SW480 (cell line): ENCODE measurements at regions not wholly inside any gene's neighbourhood (a gene's known extent, or its start where the extent isn't known, plus 50 kb on each side); places are given as distances from the start of the nearest gene placed in this dataset.

ENCODE experiments used
- DNase-seq: peaks from one replicate; pipeline ENCODE4 v3.0.0-alpha.2; 2016; ENCODE audit warnings: low spot score

- DNase-seq = no peak
Measured at GRCh38 chr10:78802431-78802830, 266.3 kb upstream of the ZMIZ1 start.

- DNase-seq = no peak
Measured at GRCh38 chr10:78802866-78803265, 265.9 kb upstream of the ZMIZ1 start.

- no peak for DNase-seq
Measured at GRCh38 chr10:78803710-78804109, 265.1 kb upstream of the ZMIZ1 start.

GRCh38 chr10:78804411-78805032 lies 264.2 kb upstream of the ZMIZ1 start:
- DNase-seq = no peak

GRCh38 chr10:78805176-78805575 lies 263.6 kb upstream of the ZMIZ1 start:
- DNase-seq = peak; percentile 74

GRCh38 chr10:78806681-78807221 lies 262.0 kb upstream of the ZMIZ1 start:
- no peak for DNase-seq

- DNase-seq = no peak
Measured at GRCh38 chr10:78807504-78808203, 261.1 kb upstream of the ZMIZ1 start.

- no peak for DNase-seq
Measured at GRCh38 chr10:78808286-78808685, 260.5 kb upstream of the ZMIZ1 start.

GRCh38 chr10:78808736-78809367 lies 259.9 kb upstream of the ZMIZ1 start:
- no peak for DNase-seq

GRCh38 chr10:78811174-78811573 lies 257.6 kb upstream of the ZMIZ1 start:
- no peak for DNase-seq

GRCh38 chr10:78812571-78813318 lies 256.0 kb upstream of the ZMIZ1 start:
- DNase-seq = no peak

- DNase-seq = no peak
Measured at GRCh38 chr10:78813526-78813925, 255.2 kb upstream of the ZMIZ1 start.

- no peak for DNase-seq
Measured at GRCh38 chr10:78813998-78814399, 254.8 kb upstream of the ZMIZ1 start.

GRCh38 chr10:78814407-78814806 lies 254.4 kb upstream of the ZMIZ1 start:
- no peak for DNase-seq

GRCh38 chr10:78815702-78816334 lies 252.9 kb upstream of the ZMIZ1 start:
- DNase-seq = no peak

- DNase-seq = no peak
Measured at GRCh38 chr10:78817361-78817760, 251.4 kb upstream of the ZMIZ1 start.

GRCh38 chr10:78817804-78818203 lies 251.0 kb upstream of the ZMIZ1 start:
- no peak for DNase-seq

- no peak for DNase-seq
Measured at GRCh38 chr10:78819361-78820006, 249.3 kb upstream of the ZMIZ1 start.

- no peak for DNase-seq
Measured at GRCh38 chr10:78820007-78820362, 248.8 kb upstream of the ZMIZ1 start.

- DNase-seq = no peak
Measured at GRCh38 chr10:78821052-78821451, 247.7 kb upstream of the ZMIZ1 start.
